ENCODE measurements at regions not wholly inside any gene's neighbourhood (a gene's known extent, or its start where the extent isn't known, plus 50 kb on each side); places are given as distances from the start of the nearest gene placed in this dataset.
A peak's percentile ranks its signal among the peaks of the same experiment; 100 is the strongest.

DNA sequence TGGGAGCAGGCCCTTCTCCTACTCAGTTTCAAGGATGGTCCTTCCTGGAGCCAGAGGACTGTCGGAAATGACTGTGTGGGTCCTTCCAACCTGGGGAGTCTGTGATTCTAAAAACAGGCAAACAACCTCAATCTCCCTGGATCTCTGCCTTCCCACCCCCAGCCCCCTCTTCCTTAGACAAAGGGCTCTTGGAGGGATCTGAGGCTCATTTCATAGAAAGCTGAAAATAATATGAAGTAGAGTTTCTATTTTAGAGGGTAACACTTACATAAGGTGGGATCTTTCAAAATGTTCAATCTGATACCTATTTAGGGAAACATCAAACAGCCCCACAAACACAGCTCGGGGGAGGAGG, 69.4 kb downstream of the RHOB start:
- FAIRE-seq: no peak
- Histone ChIP-seq H3K79me2 (ENCODE audit: control insufficient read depth in 1 of 2, insufficient read depth in 2 of 2, low read length in 2 of 2) (no peaks in the 10 kb centered on the region), H4K91ac (replicated peaks; ENCODE audit: insufficient read length, low read length) (no peak overlapping the region)

More for the DNA sequence above, 69.4 kb downstream of the RHOB start:
- 0 out of 2 replicates have a peak overlapping the region, but pooled peaks have one; percentile 91 for H2AK5ac ChIP-seq (ENCODE audit: low read depth, low read length)
- H3K56ac ChIP-seq (replicated peaks; ENCODE audit: insufficient read length, low read depth, low read length): no peak overlapping the region
- no peaks in the 10 kb centered on the region for H4K20me1 ChIP-seq (replicated peaks in 1 of 2; ENCODE audit: control insufficient read depth in 1 of 2, insufficient read depth in 2 of 2, low read length in 2 of 2)
- no peak overlapping the region for H2BK12ac ChIP-seq (ENCODE audit: low read depth, low read length)
- no peak overlapping the region for H3K23ac ChIP-seq (ENCODE audit: insufficient read length)
- ChIA-PET CTCF (ENCODE audit: partially characterized antibody) (interaction anchor here (1.5 kb wide), 1 partner anchor 118 kb away, joined by 3 read pairs; no protein-coding TSS in a partner anchor), POLR2A (ENCODE audit: partially characterized antibody) (no interaction called here)
- no peaks in the 10 kb centered on the region for H3K9me3 ChIP-seq (ENCODE audit: insufficient read depth in 2 of 2, low read depth in 1 of 2, low read length in 1 of 2)
- peak overlapping the region; percentile 55; the same call in 1 of the 2 replicates for H2BK20ac ChIP-seq (ENCODE audit: low read length)
- H3K18ac ChIP-seq (ENCODE audit: extremely low read depth, low read length): no peak overlapping the region
- H3K4me2 ChIP-seq (ENCODE audit: insufficient read depth in 1 of 2, low read depth in 2 of 2, low read length in 2 of 2): no peak overlapping the region
- H2BK15ac ChIP-seq (ENCODE audit: low read length): no peak overlapping the region
- H3K4me1 ChIP-seq (replicated peaks in 1 of 4; ENCODE audit: control insufficient read depth in 3 of 4, insufficient read depth in 4 of 4, low read length in 3 of 4): peaks cover 0 to 1% (median 0%) of the 10 kb centered on the region in 4 experiments; a peak in 1 of 7 replicates
- no peak overlapping the region for H3K4me3 ChIP-seq (ENCODE audit: extremely low read depth in 1 of 4, insufficient read depth in 2 of 4, low read depth in 3 of 4, low read length in 4 of 4)
- no peak overlapping the region for H2AFZ ChIP-seq (ENCODE audit: low read length)
- H3K9ac ChIP-seq (replicated peaks in 1 of 4; ENCODE audit: extremely low read depth in 1 of 4, low read depth in 3 of 4, low read length in 3 of 4): no peak overlapping the region
- H3K36me3 ChIP-seq (ENCODE audit: control insufficient read depth in 2 of 4, insufficient read depth in 4 of 4, low read length in 3 of 4): no peaks in the 10 kb centered on the region
- no peak overlapping the region for H4K5ac ChIP-seq (ENCODE audit: insufficient read length, low read depth, low read length)
- TF ChIP-seq NRF1 (IDR thresholded peaks at IDR 0.05; ENCODE audit: low read depth, low read length): no peak
- TF ChIP-seq EP300 (IDR thresholded peaks at IDR 0.05; ENCODE audit: borderline replicate concordance in 1 of 2, low read depth in 2 of 2, low read length in 2 of 2): no peak
- TF ChIP-seq RBBP5 (IDR thresholded peaks at IDR 0.05; ENCODE audit: borderline replicate concordance, low read depth, low read length): no peak
- H3K23me2 ChIP-seq (ENCODE audit: low read depth, low read length): 0 out of 2 replicates have a peak, but pooled peaks cover 2% of the 10 kb centered on the region
- no peak overlapping the region for H2BK120ac ChIP-seq (replicated peaks; ENCODE audit: low read depth, low read length)
- H3K27me3 ChIP-seq (replicated peaks in 1 of 4; ENCODE audit: control insufficient read depth in 3 of 4, extremely low read depth in 1 of 4, insufficient read depth in 3 of 4, low read length in 3 of 4): no peaks in the 10 kb centered on the region
- 94% methylated on average over 2 of the region's 2 CpGs; no CpG with 5 or more reads in 1 of the 2 experiments for WGBS, 2 experiments (ENCODE audit: extremely low coverage in 1 of 2, insufficient coverage in 1 of 2, insufficient read length in 1 of 2, insufficient replicate concordance in 2 of 2, low coverage in 1 of 2, low lambda C conversion rate in 2 of 2, missing lambda C conversion rate in 1 of 2)
- H3K79me1 ChIP-seq (ENCODE audit: low read depth, low read length): no peaks in the 10 kb centered on the region
- H3K27ac ChIP-seq (ENCODE audit: low read depth, low read length): no peak overlapping the region
- no peak overlapping the region for H4K8ac ChIP-seq (ENCODE audit: extremely low read depth, insufficient read depth, low read length)
- H3K4ac ChIP-seq (replicated peaks; ENCODE audit: insufficient read length, low read depth, low read length): no peak overlapping the region
- H2BK5ac ChIP-seq (ENCODE audit: low read depth, low read length): no peak overlapping the region
- no peak for DNase-seq (ENCODE audit: low read depth in 1 of 2, low spot score in 2 of 2)
- no peak overlapping the region for H3K14ac ChIP-seq (ENCODE audit: insufficient read length)
